Suprapubic skin (tissue), 4 donors: ENCODE measurements at regions not wholly inside any gene's neighbourhood (a gene's known extent, or its start where the extent isn't known, plus 50 kb on each side); places are given as distances from the start of the nearest gene placed in this dataset.

Source experiments
- CTCF ChIP-seq, 2 donors: fragments of 200-600 bp in 1 of 2; fragments of 450-650 bp in 1 of 2; sonication (generic) in 1 of 2; IDR thresholded peaks; one replicate each; pipeline ENCODE4 v1.5.1; 2016 to 2019; ENCODE audit warnings: antibody characterized with exemption in 2 of 2, mild to moderate bottlenecking in 1 of 2, moderate library complexity in 1 of 2
- POLR2A ChIP-seq, 2 donors: fragments of 450-650 bp; IDR thresholded peaks; one replicate each; pipeline ENCODE4 v1.6.1; 2017; ENCODE audit warnings: antibody characterized with exemption in 2 of 2, mild to moderate bottlenecking in 2 of 2, moderate library complexity in 2 of 2
- POLR2AphosphoS5 ChIP-seq, 3 donors: sonication (generic); formaldehyde crosslinking; IDR thresholded peaks; one replicate each; pipeline ENCODE4 v1.6.1; 2017; ENCODE audit warnings: antibody characterized with exemption in 3 of 3

GRCh38 chr2:180539541-180539940 lies 440.9 kb upstream of the UBE2E3 start:
- no peak for TF ChIP-seq POLR2A (IDR thresholded peaks at IDR 0.05)
- TF ChIP-seq CTCF (IDR thresholded peaks at IDR 0.05): no peak
- no peak for TF ChIP-seq POLR2AphosphoS5 (IDR thresholded peaks at IDR 0.05)
